Esophagus muscularis mucosa (tissue), 4 donors: ENCODE measurements at regions not wholly inside any gene's neighbourhood (a gene's known extent, or its start where the extent isn't known, plus 50 kb on each side); places are given as distances from the start of the nearest gene placed in this dataset.

ENCODE experiments used
- EP300 ChIP-seq: sonication (generic); formaldehyde crosslinking; IDR thresholded peaks from one replicate; pipeline ENCODE4 v1.6.1; 2017; ENCODE audit warnings: antibody characterized with exemption
- POLR2A ChIP-seq: fragments of 450-650 bp; IDR thresholded peaks from one replicate; pipeline ENCODE4 v1.6.1; 2017; ENCODE audit warnings: antibody characterized with exemption, moderate library complexity, mild to moderate bottlenecking, low read depth
- TF ChIP-seq, protein P1 (sequence below), 3 experiments: fragments of 200-600 bp in 2 of 3; fragments of 450-650 bp in 1 of 3; sonication (generic) in 2 of 3; IDR thresholded peaks; one replicate each; pipeline ENCODE4 v1.5.1; 2017 to 2019; ENCODE audit warnings: antibody characterized with exemption in 3 of 3, mild to moderate bottlenecking in 2 of 3, moderate library complexity in 1 of 3

DNA sequence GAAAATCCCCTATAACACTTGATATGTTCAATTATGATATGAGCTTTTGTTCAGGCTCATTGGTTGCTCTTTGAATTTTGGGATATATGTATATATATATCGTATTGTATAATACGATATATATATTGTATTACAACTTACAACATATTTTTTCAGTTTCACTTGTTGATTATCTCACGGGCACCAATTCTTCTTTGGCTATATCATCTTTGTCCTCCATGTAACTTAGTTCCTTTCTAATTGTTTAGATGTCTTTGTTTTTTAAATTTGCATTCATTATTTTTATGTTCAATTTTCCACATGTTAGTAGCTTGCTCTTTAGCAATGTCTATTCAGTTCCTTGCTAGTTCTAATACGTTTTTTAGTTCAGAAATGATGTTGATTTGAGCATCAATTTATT is 150.0 kb downstream of the BACH1 start:
- TF ChIP-seq, protein P1, sequence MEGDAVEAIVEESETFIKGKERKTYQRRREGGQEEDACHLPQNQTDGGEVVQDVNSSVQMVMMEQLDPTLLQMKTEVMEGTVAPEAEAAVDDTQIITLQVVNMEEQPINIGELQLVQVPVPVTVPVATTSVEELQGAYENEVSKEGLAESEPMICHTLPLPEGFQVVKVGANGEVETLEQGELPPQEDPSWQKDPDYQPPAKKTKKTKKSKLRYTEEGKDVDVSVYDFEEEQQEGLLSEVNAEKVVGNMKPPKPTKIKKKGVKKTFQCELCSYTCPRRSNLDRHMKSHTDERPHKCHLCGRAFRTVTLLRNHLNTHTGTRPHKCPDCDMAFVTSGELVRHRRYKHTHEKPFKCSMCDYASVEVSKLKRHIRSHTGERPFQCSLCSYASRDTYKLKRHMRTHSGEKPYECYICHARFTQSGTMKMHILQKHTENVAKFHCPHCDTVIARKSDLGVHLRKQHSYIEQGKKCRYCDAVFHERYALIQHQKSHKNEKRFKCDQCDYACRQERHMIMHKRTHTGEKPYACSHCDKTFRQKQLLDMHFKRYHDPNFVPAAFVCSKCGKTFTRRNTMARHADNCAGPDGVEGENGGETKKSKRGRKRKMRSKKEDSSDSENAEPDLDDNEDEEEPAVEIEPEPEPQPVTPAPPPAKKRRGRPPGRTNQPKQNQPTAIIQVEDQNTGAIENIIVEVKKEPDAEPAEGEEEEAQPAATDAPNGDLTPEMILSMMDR (IDR thresholded peaks at IDR 0.05), result no peak
- TF ChIP-seq EP300 (no peak), POLR2A (no peak)
